ENCODE measurements at regions not wholly inside any gene's neighbourhood (a gene's known extent, or its start where the extent isn't known, plus 50 kb on each side); places are given as distances from the start of the nearest gene placed in this dataset.

- H3K4me3 ChIP-seq (replicated peaks; ENCODE audit: low read depth, low read length) = no peak overlapping the region
- DNase-seq (ENCODE audit: extremely low read depth, low read depth) = no peak
- TF ChIP-seq CTCF (IDR thresholded peaks at IDR 0.05; ENCODE audit: low read depth, low read length, missing control alignments) = no peak
Observed at GRCh38 chr13:73970421-73971055, 163.7 kb downstream of the KLF12 start.

GRCh38 chr13:73967397-73968165 lies 166.6 kb downstream of the KLF12 start:
- no peak overlapping the region for H3K4me3 ChIP-seq (replicated peaks; ENCODE audit: low read depth, low read length)
- no peak for TF ChIP-seq CTCF (IDR thresholded peaks at IDR 0.05; ENCODE audit: low read depth, low read length, missing control alignments)
- no peak for DNase-seq (ENCODE audit: extremely low read depth, low read depth)

GRCh38 chr13:73966331-73966730 lies 167.9 kb downstream of the KLF12 start:
- no peak overlapping the region for H3K4me3 ChIP-seq (replicated peaks; ENCODE audit: low read depth, low read length)
- no peak for DNase-seq (ENCODE audit: extremely low read depth, low read depth)
- TF ChIP-seq CTCF (IDR thresholded peaks at IDR 0.05; ENCODE audit: low read depth, low read length, missing control alignments) = no peak

- H3K4me3 ChIP-seq (replicated peaks; ENCODE audit: low read depth, low read length) = no peak overlapping the region
- no peak for DNase-seq (ENCODE audit: extremely low read depth, low read depth)
Observed at GRCh38 chr13:73962284-73962683, 171.9 kb downstream of the KLF12 start.

GRCh38 chr13:73961181-73961580 lies 173.0 kb downstream of the KLF12 start:
- no peak overlapping the region for H3K4me3 ChIP-seq (replicated peaks; ENCODE audit: low read depth, low read length)

More at GRCh38 chr13:73962284-73962683, 171.9 kb downstream of the KLF12 start:
- TF ChIP-seq CTCF (IDR thresholded peaks at IDR 0.05; ENCODE audit: low read depth, low read length, missing control alignments) = no peak

GRCh38 chr13:73960474-73960873 lies 173.7 kb downstream of the KLF12 start:
- TF ChIP-seq CTCF (IDR thresholded peaks at IDR 0.05; ENCODE audit: low read depth, low read length, missing control alignments) = no peak
- no peak overlapping the region for H3K4me3 ChIP-seq (replicated peaks; ENCODE audit: low read depth, low read length)
- no peak for DNase-seq (ENCODE audit: extremely low read depth, low read depth)

More at GRCh38 chr13:73961181-73961580, 173.0 kb downstream of the KLF12 start:
- TF ChIP-seq CTCF (IDR thresholded peaks at IDR 0.05; ENCODE audit: low read depth, low read length, missing control alignments) = no peak
- DNase-seq (ENCODE audit: extremely low read depth, low read depth) = no peak

Measured in HFF-Myc (cell line).